ENCODE measurements at regions not wholly inside any gene's neighbourhood (a gene's known extent, or its start where the extent isn't known, plus 50 kb on each side); places are given as distances from the start of the nearest gene placed in this dataset.
"Not testable (repeated sequence)": the region's sequence is repeated elsewhere in the genome, so short reads cannot be mapped to it uniquely, and the experiment has no call there.

DNA sequence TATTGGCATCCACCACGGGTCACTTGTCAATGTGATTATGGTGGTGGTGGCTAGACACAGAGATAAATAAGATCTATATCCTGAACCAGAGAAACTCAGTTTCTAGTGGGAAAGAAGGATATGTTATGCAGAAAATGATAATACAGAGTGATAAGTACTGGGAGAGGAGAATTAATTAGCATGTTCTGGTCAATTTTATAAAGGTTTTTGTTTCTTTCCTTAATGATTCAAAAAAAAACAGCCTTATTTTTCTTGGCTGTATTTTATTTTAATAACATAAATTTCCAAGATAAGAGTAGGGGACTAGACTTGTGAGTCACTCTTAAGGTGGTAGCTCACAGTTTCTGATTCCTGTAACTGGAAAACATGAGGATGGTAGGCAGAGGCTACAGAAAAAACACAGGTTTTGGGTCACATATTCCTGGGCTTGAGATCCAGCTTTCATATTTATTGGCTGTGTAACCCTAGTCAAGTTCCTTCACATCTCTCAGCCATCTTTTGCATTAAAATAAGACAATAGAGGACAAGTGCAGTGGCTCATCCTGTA is 350.3 kb upstream of the RPS23 start:
- Histone ChIP-seq H3K4me3 (no peak overlapping the region), H3K27ac (no peak overlapping the region), H3K4me1 (no peaks in the 10 kb centered on the region), H3K27me3 (no peaks in the 10 kb centered on the region), H3K36me3 (no peaks in the 10 kb centered on the region), H3K9me3 (no peaks in the 10 kb centered on the region)
- TF ChIP-seq, protein P1, sequence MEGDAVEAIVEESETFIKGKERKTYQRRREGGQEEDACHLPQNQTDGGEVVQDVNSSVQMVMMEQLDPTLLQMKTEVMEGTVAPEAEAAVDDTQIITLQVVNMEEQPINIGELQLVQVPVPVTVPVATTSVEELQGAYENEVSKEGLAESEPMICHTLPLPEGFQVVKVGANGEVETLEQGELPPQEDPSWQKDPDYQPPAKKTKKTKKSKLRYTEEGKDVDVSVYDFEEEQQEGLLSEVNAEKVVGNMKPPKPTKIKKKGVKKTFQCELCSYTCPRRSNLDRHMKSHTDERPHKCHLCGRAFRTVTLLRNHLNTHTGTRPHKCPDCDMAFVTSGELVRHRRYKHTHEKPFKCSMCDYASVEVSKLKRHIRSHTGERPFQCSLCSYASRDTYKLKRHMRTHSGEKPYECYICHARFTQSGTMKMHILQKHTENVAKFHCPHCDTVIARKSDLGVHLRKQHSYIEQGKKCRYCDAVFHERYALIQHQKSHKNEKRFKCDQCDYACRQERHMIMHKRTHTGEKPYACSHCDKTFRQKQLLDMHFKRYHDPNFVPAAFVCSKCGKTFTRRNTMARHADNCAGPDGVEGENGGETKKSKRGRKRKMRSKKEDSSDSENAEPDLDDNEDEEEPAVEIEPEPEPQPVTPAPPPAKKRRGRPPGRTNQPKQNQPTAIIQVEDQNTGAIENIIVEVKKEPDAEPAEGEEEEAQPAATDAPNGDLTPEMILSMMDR (IDR thresholded peaks at IDR 0.05) = no peak
- no peak for TF ChIP-seq POLR2A (IDR thresholded peaks at IDR 0.05)
- no peak for DNase-seq
- intact Hi-C loops (cut with DNase I; ENCODE audit: low total_unique reads) = no loop called here

DNA sequence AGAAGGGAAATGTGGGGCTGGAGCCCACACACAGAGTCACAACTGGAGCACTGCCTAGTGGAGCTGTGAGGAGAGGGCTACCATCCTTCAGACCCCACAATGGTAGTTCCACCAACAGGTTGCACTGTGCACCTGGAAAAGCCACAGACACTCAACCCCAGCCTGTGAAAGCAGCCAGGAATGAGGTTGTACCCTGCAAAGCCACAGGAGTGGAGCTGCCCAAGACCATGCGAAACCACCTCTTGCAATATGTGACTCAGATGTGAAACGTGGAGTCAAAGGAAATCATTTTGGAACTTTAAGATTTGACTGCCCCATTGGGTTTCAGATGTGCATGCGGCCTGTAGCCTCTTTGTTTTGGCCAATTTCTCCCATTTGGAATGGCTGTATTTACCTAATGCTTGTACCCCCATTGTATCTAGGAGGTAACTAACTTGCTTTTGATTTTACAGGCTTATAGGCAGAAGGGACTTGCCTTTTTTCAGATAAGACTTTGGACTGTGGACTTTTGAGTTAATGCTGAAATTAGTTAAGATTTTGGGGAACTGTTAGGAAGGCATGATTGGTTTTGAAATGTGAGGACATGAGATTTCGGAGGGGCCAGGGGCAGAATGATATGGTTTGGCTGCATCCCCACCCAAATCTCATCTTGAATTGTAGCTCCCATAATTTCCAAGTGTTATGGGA is 348.9 kb upstream of the RPS23 start:
- intact Hi-C loops (cut with DNase I; ENCODE audit: low total_unique reads); H3K9me3 ChIP-seq; H3K4me3 ChIP-seq; DNase-seq; H3K4me1 ChIP-seq; H3K27me3 ChIP-seq; H3K27ac ChIP-seq; H3K36me3 ChIP-seq: not testable (repeated sequence)

DNA sequence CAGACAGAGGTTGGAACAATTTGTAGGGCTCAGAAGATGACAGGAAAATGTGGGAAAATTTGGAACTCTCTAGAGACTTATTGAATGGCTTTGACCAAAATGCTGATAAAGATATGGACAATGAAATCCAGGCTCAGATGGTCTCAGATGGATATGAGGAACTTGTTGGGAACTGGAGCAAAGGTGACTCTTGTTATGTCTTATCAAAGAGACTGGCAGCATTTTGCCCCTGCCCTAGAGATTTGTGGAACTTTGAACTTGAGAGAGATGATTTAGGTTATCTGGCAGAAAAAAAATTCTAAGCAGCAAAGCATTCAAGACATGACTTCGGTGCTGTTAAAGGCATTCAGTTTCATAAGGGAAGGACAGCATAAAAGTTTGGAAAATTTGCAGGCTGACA is 347.9 kb upstream of the RPS23 start:
- DNase-seq; H3K27me3 ChIP-seq; H3K4me3 ChIP-seq; intact Hi-C loops (cut with DNase I; ENCODE audit: low total_unique reads); H3K9me3 ChIP-seq; H3K36me3 ChIP-seq; H3K27ac ChIP-seq; H3K4me1 ChIP-seq: not testable (repeated sequence)

DNA sequence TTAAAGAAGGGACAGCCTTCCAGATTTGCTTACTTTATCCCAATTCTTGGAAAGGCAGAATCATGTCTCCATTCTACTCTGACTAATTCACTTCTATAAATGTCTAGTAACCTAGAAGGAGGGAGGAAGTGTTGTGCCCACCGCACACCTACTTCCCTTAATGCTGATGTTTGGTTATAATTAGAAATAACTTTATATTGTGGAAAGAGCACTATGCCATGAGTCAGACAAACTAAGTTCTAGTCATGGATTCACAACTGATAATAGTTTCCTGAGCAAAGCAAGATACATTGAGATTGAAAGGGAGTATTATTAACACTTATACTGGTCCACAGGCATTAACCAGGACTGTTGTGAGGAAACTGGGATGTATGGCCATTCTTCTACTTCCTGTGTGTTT is 345.9 kb upstream of the RPS23 start:
- H3K4me1 ChIP-seq = no peaks in the 10 kb centered on the region
- H3K4me3 ChIP-seq = no peak overlapping the region
- no peaks in the 10 kb centered on the region for H3K9me3 ChIP-seq
- H3K27me3 ChIP-seq = no peaks in the 10 kb centered on the region
- no peaks in the 10 kb centered on the region for H3K36me3 ChIP-seq
- intact Hi-C loops (cut with DNase I; ENCODE audit: low total_unique reads) = no loop called here
- H3K27ac ChIP-seq = no peak overlapping the region
- no peak for TF ChIP-seq POLR2A (IDR thresholded peaks at IDR 0.05)
- TF ChIP-seq, protein P1 (IDR thresholded peaks at IDR 0.05) = no peak
- no peak for DNase-seq

DNA sequence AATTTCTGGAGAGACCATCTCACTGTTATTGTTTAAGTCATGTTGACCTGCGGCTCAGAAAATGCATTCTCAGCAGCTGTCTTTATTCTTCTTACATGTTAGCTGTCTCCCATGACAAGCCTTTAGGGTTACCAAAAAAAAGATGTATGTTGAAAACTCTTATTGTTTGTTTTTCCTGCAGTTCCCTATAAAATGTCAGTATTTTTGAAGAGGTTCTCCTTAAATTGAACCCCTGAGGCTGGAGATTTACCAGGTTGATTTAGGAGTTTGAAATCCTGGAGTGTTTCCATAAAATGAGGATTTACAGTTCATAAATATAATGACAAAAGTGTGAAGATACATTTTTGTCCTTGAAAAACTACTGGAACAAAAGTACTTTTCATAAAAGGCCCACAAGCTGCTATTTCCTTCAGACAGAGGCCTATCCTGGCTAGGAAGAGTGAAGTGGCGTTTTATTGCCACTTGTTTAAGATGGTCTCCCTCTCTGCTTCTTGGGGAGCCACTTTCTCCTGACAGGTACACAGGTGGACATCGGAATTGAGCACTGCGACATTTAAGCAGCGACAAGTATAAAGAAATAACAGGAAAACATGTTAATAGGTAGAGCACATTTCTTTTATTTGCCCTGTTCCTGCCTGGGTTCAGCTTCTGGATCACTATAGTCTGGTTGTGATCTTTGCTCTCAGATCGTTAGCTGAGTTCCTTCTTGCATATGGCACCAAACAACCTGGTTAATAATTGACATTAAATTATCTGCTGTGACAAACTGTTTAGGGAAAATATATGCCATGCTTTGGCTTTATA is 344.8 kb upstream of the RPS23 start:
- Histone ChIP-seq H3K9me3 (no peaks in the 10 kb centered on the region), H3K4me3 (no peak overlapping the region), H3K4me1 (no peaks in the 10 kb centered on the region), H3K27me3 (no peaks in the 10 kb centered on the region), H3K27ac (no peak overlapping the region), H3K36me3 (no peaks in the 10 kb centered on the region)
- DNase-seq = no peak
- intact Hi-C loops (cut with DNase I; ENCODE audit: low total_unique reads) = no loop called here
- TF ChIP-seq, protein P1 (IDR thresholded peaks at IDR 0.05) = no peak

DNA sequence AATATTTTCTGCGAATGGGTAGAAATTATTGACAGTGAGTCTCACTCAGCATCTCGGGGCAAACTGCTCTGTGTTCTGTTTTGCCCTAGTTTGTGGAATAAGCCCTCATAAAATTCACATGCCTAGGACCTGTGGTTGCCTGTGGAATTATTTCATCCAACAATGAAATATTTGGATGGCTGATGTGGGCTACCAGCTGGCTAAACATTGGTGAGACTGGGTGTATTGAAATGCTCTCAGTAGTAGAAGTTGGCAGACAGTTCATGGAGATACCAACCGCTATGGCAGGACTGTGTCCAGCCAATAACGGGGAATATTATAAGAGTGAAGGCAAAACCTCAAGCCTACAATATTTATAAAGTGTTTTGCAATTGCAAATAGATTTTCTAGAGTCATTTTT is 344.1 kb upstream of the RPS23 start:
- no peak overlapping the region for H3K27ac ChIP-seq
- no peak overlapping the region for H3K4me3 ChIP-seq
- no peaks in the 10 kb centered on the region for H3K36me3 ChIP-seq
- intact Hi-C loops (cut with DNase I; ENCODE audit: low total_unique reads) = no loop called here
- no peak for TF ChIP-seq POLR2A (IDR thresholded peaks at IDR 0.05)
- TF ChIP-seq, protein P1 (IDR thresholded peaks at IDR 0.05) = no peak
- DNase-seq = no peak
- H3K27me3 ChIP-seq = no peaks in the 10 kb centered on the region
- H3K9me3 ChIP-seq = no peaks in the 10 kb centered on the region
- H3K4me1 ChIP-seq = no peaks in the 10 kb centered on the region

Data from uterus (tissue), 3 donors.